Tongue (tissue), 1 donor: ENCODE measurements at regions not wholly inside any gene's neighbourhood (a gene's known extent, or its start where the extent isn't known, plus 50 kb on each side); places are given as distances from the start of the nearest gene placed in this dataset.
"Not testable (repeated sequence)": the region's sequence is repeated elsewhere in the genome, so short reads cannot be mapped to it uniquely, and the experiment has no call there.

ENCODE experiments used
- DNase-seq: peaks from one replicate; pipeline ENCODE4 v3.0.0-alpha.2; 2015

- peak; percentile 43 for DNase-seq
Measured at GRCh38 chr5:62969409-62970120, 390.9 kb downstream of the LRRC70 start.

- no peak for DNase-seq
Measured at GRCh38 chr5:62964428-62964827, 385.8 kb downstream of the LRRC70 start.

GRCh38 chr5:62960781-62961180 lies 382.2 kb downstream of the LRRC70 start:
- DNase-seq: no peak

- no peak for DNase-seq
Measured at GRCh38 chr5:62956597-62956996, 378.0 kb downstream of the LRRC70 start.

- DNase-seq: no peak
Measured at GRCh38 chr5:62954578-62954977, 376.0 kb downstream of the LRRC70 start.

- no peak for DNase-seq
Measured at GRCh38 chr5:62948301-62948700, 369.7 kb downstream of the LRRC70 start.

GRCh38 chr5:62942384-62942783 lies 363.8 kb downstream of the LRRC70 start:
- DNase-seq: no peak

GRCh38 chr5:62938927-62939326 lies 360.3 kb downstream of the LRRC70 start:
- DNase-seq: no peak

GRCh38 chr5:62937661-62938558 lies 359.3 kb downstream of the LRRC70 start:
- peak; percentile 21 for DNase-seq

- no peak for DNase-seq
Measured at GRCh38 chr5:62935660-62936059, 357.0 kb downstream of the LRRC70 start.

- no peak for DNase-seq
Measured at GRCh38 chr5:62934319-62934718, 355.7 kb downstream of the LRRC70 start.

- no peak for DNase-seq
Measured at GRCh38 chr5:62933261-62933660, 354.6 kb downstream of the LRRC70 start.

- no peak for DNase-seq
Measured at GRCh38 chr5:62931153-62931950, 352.7 kb downstream of the LRRC70 start.

- DNase-seq: no peak
Measured at GRCh38 chr5:62922191-62922590, 343.6 kb downstream of the LRRC70 start.

GRCh38 chr5:62920856-62921255 lies 342.2 kb downstream of the LRRC70 start:
- DNase-seq: no peak

GRCh38 chr5:62909326-62909725 lies 330.7 kb downstream of the LRRC70 start:
- DNase-seq: no peak

- DNase-seq: peak; percentile 25
Measured at GRCh38 chr5:62902126-62902525, 323.5 kb downstream of the LRRC70 start.

GRCh38 chr5:62900976-62901375 lies 322.4 kb downstream of the LRRC70 start:
- DNase-seq: peak; percentile 6

GRCh38 chr5:62896121-62896893 lies 317.7 kb downstream of the LRRC70 start:
- no peak for DNase-seq

- DNase-seq: no peak
Measured at GRCh38 chr5:62886603-62887315, 308.1 kb downstream of the LRRC70 start.

GRCh38 chr5:62837330-62837729 lies 258.7 kb downstream of the LRRC70 start:
- DNase-seq: not testable (repeated sequence)
